Caco-2 (cell line): ENCODE measurements at regions not wholly inside any gene's neighbourhood (a gene's known extent, or its start where the extent isn't known, plus 50 kb on each side); places are given as distances from the start of the nearest gene placed in this dataset.
"Not testable (repeated sequence)": the region's sequence is repeated elsewhere in the genome, so short reads cannot be mapped to it uniquely, and the experiment has no call there.

Experiments used
- BruUV-seq: library from RNA; stranded (reverse); fragments of 400-500 nt; replicated peaks from 2 replicates; lab custom pipeline; 2021; lab: Mats Ljungman, UMichigan
- CTCF ChIA-PET: fragments of 300-600 bp; sonication (Branson Sonifier 250); formaldehyde crosslinking; loops from one replicate; lab custom pipeline; 2022; ENCODE audit warnings: antibody characterized with exemption; lab: Charles Lee
- POLR2A ChIA-PET: fragments of 300-600 bp; sonication (Branson Sonifier 250); formaldehyde crosslinking; loops from one replicate; lab custom pipeline; 2022; ENCODE audit warnings: antibody characterized with exemption; lab: Charles Lee
- DNase-seq, 2 experiments: peaks; one replicate each; pipeline versions ENCODE4 v3.0.0 to v3.0.0-alpha.2; 2020 to 2022
- H3K27me3 ChIP-seq: replicated peaks from 2 replicates; pipeline ENCODE4 v1.6.0; 2011; ENCODE audit warnings: low read length; ENCODE audit not compliant: control insufficient read depth, insufficient read depth
- H3K36me3 ChIP-seq: 2 replicates; pipeline ENCODE4 v1.5.1; 2011; ENCODE audit warnings: low read length; ENCODE audit not compliant: control insufficient read depth, insufficient read depth
- H3K4me1 ChIP-seq: fragments of 250-450 bp; sonication (Bioruptor Pico); 2 replicates; pipeline ENCODE4 v1.5.1; 2020; ENCODE audit warnings: mild to moderate bottlenecking
- H3K4me3 ChIP-seq: 2 replicates; pipeline ENCODE4 v1.5.1; 2011; ENCODE audit warnings: low read depth, mild to moderate bottlenecking, control low read depth, low read length
- H3K9me3 ChIP-seq: fragments of 250-450 bp; sonication (Bioruptor Pico); 2 replicates; pipeline ENCODE4 v1.5.1; 2020; ENCODE audit warnings: mild to moderate bottlenecking, moderate library complexity
- H3K27ac Mint-ChIP-seq: one replicate; pipeline ENCODE4 v1.8.0; 2022; ENCODE audit warnings: mixed read lengths; ENCODE audit not compliant: unreplicated experiment
- H3K27me3 Mint-ChIP-seq: one replicate; pipeline ENCODE4 v1.8.0; 2022; ENCODE audit warnings: mixed read lengths; ENCODE audit not compliant: insufficient read depth, unreplicated experiment
- H3K36me3 Mint-ChIP-seq: one replicate; pipeline ENCODE4 v1.8.0; 2022; ENCODE audit warnings: mild to moderate bottlenecking, mixed read lengths; ENCODE audit not compliant: insufficient read depth, unreplicated experiment
- H3K4me1 Mint-ChIP-seq: one replicate; pipeline ENCODE4 v1.8.0; 2022; ENCODE audit warnings: low read depth, mixed read lengths; ENCODE audit not compliant: unreplicated experiment
- H3K4me3 Mint-ChIP-seq: one replicate; pipeline ENCODE4 v1.8.0; 2022; ENCODE audit warnings: mild to moderate bottlenecking, moderate library complexity, mixed read lengths; ENCODE audit not compliant: unreplicated experiment
- H3K9me3 Mint-ChIP-seq: one replicate; pipeline ENCODE4 v1.8.0; 2022; ENCODE audit warnings: mixed read lengths; ENCODE audit not compliant: unreplicated experiment
- CTCF ChIP-seq, 2 experiments: fragments of 200-600 bp in 1 of 2; IDR thresholded peaks; 1 replicate in 1 of 2; 2 replicates in 1 of 2; pipeline versions ENCODE4 v1.5.1 to v1.8.0; 2011 to 2022; ENCODE audit warnings: antibody characterized with exemption in 1 of 2, control low read depth in 1 of 2, inconsistent platforms in 1 of 2, low read depth in 1 of 2, low read length in 1 of 2, mild to moderate bottlenecking in 1 of 2, moderate library complexity in 1 of 2; ENCODE audit not compliant: insufficient read depth in 1 of 2, severe bottlenecking in 1 of 2, unreplicated experiment in 1 of 2
- intact Hi-C: fragments of 100-400 bp; cut with micrococcal nuclease; formaldehyde crosslinking; loops from one replicate; pipeline ENCODE4 v1.10.0; 2022; ENCODE audit not compliant: unreplicated experiment

- H3K27me3 ChIP-seq: no peaks in the 10 kb centered on the region
- BruUV-seq: no TSS peak
- Mint-ChIP-seq H3K9me3 (peaks cover 30% of the 10 kb centered on the region), H3K27me3 (no peaks in the 10 kb centered on the region), H3K4me3 (no peak overlapping the region), H3K36me3 (no peaks in the 10 kb centered on the region), H3K27ac (no peak overlapping the region), H3K4me1 (no peaks in the 10 kb centered on the region)
- H3K36me3 ChIP-seq: no peaks in the 10 kb centered on the region
- no peak for DNase-seq
- ChIA-PET POLR2A (no interaction called here), CTCF (no interaction called here)
- 0 out of 2 replicates have a peak, but pooled peaks cover 4% of the 10 kb centered on the region for H3K9me3 ChIP-seq
- H3K4me3 ChIP-seq: no peak overlapping the region
- intact Hi-C loops: no loop called here
- no peak for TF ChIP-seq CTCF (IDR thresholded peaks at IDR 0.05; ENCODE audit: insufficient read depth in 1 of 2, low read depth in 1 of 2, low read length in 1 of 2, severe bottlenecking in 1 of 2, unreplicated experiment in 1 of 2)
- H3K4me1 ChIP-seq: no peaks in the 10 kb centered on the region
These were observed 244.4 kb upstream of the FOXN3 start for GRCh38 chr14:89661392-89661791.

- BruUV-seq, POLR2A ChIA-PET, intact Hi-C loops: not testable (repeated sequence)
These were observed 243.7 kb upstream of the FOXN3 start for GRCh38 chr14:89660625-89661233.

GRCh38 chr14:89660166-89660565 lies 243.1 kb upstream of the FOXN3 start:
- H3K4me1 Mint-ChIP-seq: no peaks in the 10 kb centered on the region
- intact Hi-C loops: no loop called here

More at GRCh38 chr14:89660625-89661233, 243.7 kb upstream of the FOXN3 start:
- H3K36me3 ChIP-seq, H3K36me3 Mint-ChIP-seq, H3K4me3 Mint-ChIP-seq, H3K27ac Mint-ChIP-seq, CTCF ChIA-PET, DNase-seq, H3K4me1 ChIP-seq, H3K27me3 ChIP-seq, H3K4me1 Mint-ChIP-seq, H3K27me3 Mint-ChIP-seq, H3K4me3 ChIP-seq, H3K9me3 ChIP-seq: not testable (repeated sequence)
- peaks cover 32% of the 10 kb centered on the region for H3K9me3 Mint-ChIP-seq

More at GRCh38 chr14:89660166-89660565, 243.1 kb upstream of the FOXN3 start:
- POLR2A ChIA-PET: no interaction called here
- Mint-ChIP-seq H3K27me3 (no peaks in the 10 kb centered on the region), H3K36me3 (no peaks in the 10 kb centered on the region), H3K27ac (no peak overlapping the region), H3K4me3 (no peak overlapping the region), H3K9me3 (peaks cover 26% of the 10 kb centered on the region)
- no peak for DNase-seq
- H3K36me3 ChIP-seq: no peaks in the 10 kb centered on the region
- no peaks in the 10 kb centered on the region for H3K27me3 ChIP-seq
- CTCF ChIA-PET: no interaction called here
- 0 out of 2 replicates have a peak, but pooled peaks cover 4% of the 10 kb centered on the region for H3K9me3 ChIP-seq
- no peak for TF ChIP-seq CTCF (IDR thresholded peaks at IDR 0.05; ENCODE audit: insufficient read depth in 1 of 2, low read depth in 1 of 2, low read length in 1 of 2, severe bottlenecking in 1 of 2, unreplicated experiment in 1 of 2)
- H3K4me1 ChIP-seq: no peaks in the 10 kb centered on the region
- BruUV-seq: no TSS peak
- no peak overlapping the region for H3K4me3 ChIP-seq
